ENCODE measurements at regions not wholly inside any gene's neighbourhood (a gene's known extent, or its start where the extent isn't known, plus 50 kb on each side); places are given as distances from the start of the nearest gene placed in this dataset.

GRCh38 chr3:16828815-16829214 is 55.9 kb upstream of the PLCL2 start:
- peak; percentile 63 for DNase-seq
- POLR2A ChIA-PET: interaction anchor here (0.6 kb wide), 1 partner anchor 336 kb away, joined by 4 read pairs; no protein-coding TSS in a partner anchor
- Mint-ChIP-seq H3K36me3 (ENCODE audit: low read depth) (peaks cover 2% of the 10 kb centered on the region), H3K4me1 (peaks cover 28% of the 10 kb centered on the region), H3K27me3 (peaks cover 3% of the 10 kb centered on the region), H3K9me3 (peaks cover 2% of the 10 kb centered on the region), H3K27ac (peak overlapping the region; percentile 9), H3K4me3 (no peak overlapping the region)
- CTCF ChIA-PET: interaction anchor here (0.6 to 2.4 kb wide), 9 partner anchors 9 to 1578 kb away, joined by 3 to 13 read pairs (median 4); no protein-coding TSS in a partner anchor

GRCh38 chr3:16831846-16832245 is 52.9 kb upstream of the PLCL2 start:
- POLR2A ChIA-PET: no interaction called here
- no peak overlapping the region for H3K4me3 Mint-ChIP-seq
- no peaks in the 10 kb centered on the region for H3K36me3 Mint-ChIP-seq (ENCODE audit: low read depth)
- H3K9me3 Mint-ChIP-seq: no peaks in the 10 kb centered on the region
- no peak overlapping the region for H3K27ac Mint-ChIP-seq
- H3K27me3 Mint-ChIP-seq: no peaks in the 10 kb centered on the region
- peaks cover 11% of the 10 kb centered on the region for H3K4me1 Mint-ChIP-seq
- no peak for DNase-seq
- CTCF ChIA-PET: no interaction called here

- ChIA-PET POLR2A (no interaction called here), CTCF (interaction anchor here (2.1 kb wide), 1 partner anchor 9 kb away, joined by 5 read pairs; no protein-coding TSS in a partner anchor)
- no peak for DNase-seq
- no peaks in the 10 kb centered on the region for H3K9me3 Mint-ChIP-seq
- H3K27me3 Mint-ChIP-seq: no peaks in the 10 kb centered on the region
- no peak overlapping the region for H3K4me3 Mint-ChIP-seq
- no peak overlapping the region for H3K27ac Mint-ChIP-seq
- H3K36me3 Mint-ChIP-seq (ENCODE audit: low read depth): no peaks in the 10 kb centered on the region
- H3K4me1 Mint-ChIP-seq: peaks cover 27% of the 10 kb centered on the region
These were observed 50.5 kb upstream of the PLCL2 start for GRCh38 chr3:16834214-16834613.

DNA sequence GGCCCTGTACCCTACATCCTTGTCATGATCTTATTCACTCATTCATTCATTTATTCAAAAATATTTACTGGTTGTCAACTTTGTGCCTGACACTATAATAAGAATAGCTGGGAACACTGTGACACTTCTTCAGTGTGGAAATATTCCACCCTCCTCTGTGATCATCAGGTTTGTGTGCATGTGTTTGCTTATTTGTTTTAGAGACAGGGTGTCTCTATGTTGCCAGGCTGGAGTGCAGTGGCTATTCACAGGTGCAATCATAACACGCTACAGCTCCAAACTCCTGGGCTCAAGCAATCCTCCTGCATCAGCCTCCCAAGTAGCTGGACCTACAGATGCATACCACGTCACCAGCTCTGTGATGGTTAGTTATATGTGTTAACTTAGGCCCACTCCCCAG is 50.0 kb upstream of the PLCL2 start:
- POLR2A ChIA-PET: no interaction called here
- Mint-ChIP-seq H3K4me1 (peaks cover 31% of the 10 kb centered on the region), H3K27ac (no peak overlapping the region), H3K9me3 (no peaks in the 10 kb centered on the region), H3K36me3 (ENCODE audit: low read depth) (no peaks in the 10 kb centered on the region), H3K27me3 (no peaks in the 10 kb centered on the region), H3K4me3 (no peak overlapping the region)
- CTCF ChIA-PET: interaction anchor here (2.1 kb wide), 1 partner anchor 8 kb away, joined by 5 read pairs; no protein-coding TSS in a partner anchor
- no peak for DNase-seq
